Natural killer cell (primary cell): ENCODE measurements at regions not wholly inside any gene's neighbourhood (a gene's known extent, or its start where the extent isn't known, plus 50 kb on each side); places are given as distances from the start of the nearest gene placed in this dataset.
A peak's percentile ranks its signal among the peaks of the same experiment; 100 is the strongest.

Experiments
- ATAC-seq, 3 donors: fragments of 150-1000 bp in 2 of 3; fragments of 200-7000 bp in 1 of 3; cut with Tn5 transposase; 1 replicate in 1 of 3; 2 replicates in 2 of 3; pipeline ENCODE4 v1.10.0; 2021; ENCODE audit warnings: mild to moderate bottlenecking in 2 of 3, moderate library complexity in 2 of 3
- DNase-seq, 2 donors: peaks; one replicate each; pipeline versions ENCODE4 v3.0.0 to v3.0.0-alpha.2; 2013 to 2021; ENCODE audit warnings: mixed read lengths in 1 of 2
- H3K27ac ChIP-seq: one replicate; pipeline ENCODE4 v1.5.1; 2013; ENCODE audit warnings: mild to moderate bottlenecking, low read length
- H3K27me3 ChIP-seq: one replicate; pipeline ENCODE4 v1.6.1; 2013; ENCODE audit warnings: low read length; ENCODE audit not compliant: control insufficient read depth, insufficient read depth
- H3K36me3 ChIP-seq: one replicate; pipeline ENCODE4 v1.6.1; 2013; ENCODE audit warnings: low read length; ENCODE audit not compliant: control insufficient read depth, insufficient read depth
- H3K4me1 ChIP-seq: one replicate; pipeline ENCODE4 v1.6.1; 2013; ENCODE audit warnings: low read length; ENCODE audit not compliant: control insufficient read depth, insufficient read depth
- H3K4me3 ChIP-seq: one replicate; pipeline ENCODE4 v1.5.1; 2013; ENCODE audit warnings: low read length
- H3K9me3 ChIP-seq: one replicate; pipeline ENCODE4 v1.6.1; 2013; ENCODE audit warnings: low read length; ENCODE audit not compliant: control insufficient read depth, insufficient read depth
- H3K27ac Mint-ChIP-seq, 2 donors: one replicate each; pipeline ENCODE4 v1.8.0; 2022; ENCODE audit warnings: mild to moderate bottlenecking in 2 of 2, mixed read lengths in 2 of 2, moderate library complexity in 1 of 2
- H3K27me3 Mint-ChIP-seq, 2 donors: one replicate each; pipeline ENCODE4 v1.8.0; 2022; ENCODE audit warnings: low read depth in 2 of 2, mixed read lengths in 2 of 2
- H3K36me3 Mint-ChIP-seq: one replicate; pipeline ENCODE4 v1.8.0; 2022; ENCODE audit warnings: mixed read lengths
- H3K4me1 Mint-ChIP-seq, 2 donors: one replicate each; pipeline ENCODE4 v1.8.0; 2022; ENCODE audit warnings: mixed read lengths in 2 of 2
- H3K4me3 Mint-ChIP-seq: one replicate; pipeline ENCODE4 v1.8.0; 2022; ENCODE audit warnings: mild to moderate bottlenecking, moderate library complexity, mixed read lengths
- H3K9me3 Mint-ChIP-seq, 2 donors: one replicate each; pipeline ENCODE4 v1.8.0; 2022; ENCODE audit warnings: mixed read lengths in 2 of 2
- CTCF ChIP-seq: fragments of 200-600 bp; IDR thresholded peaks from one replicate; pipeline ENCODE4 v1.8.0; 2022; ENCODE audit warnings: antibody characterized with exemption
- WGBS: methylation state at CpG from one replicate; pipeline ENCODE4 v1.1.7; 2013; ENCODE audit warnings: missing lambda C conversion rate; ENCODE audit not compliant: insufficient coverage; 5-methylcytosine and 5-hydroxymethylcytosine counted together
- intact Hi-C: fragments of 100-400 bp; cut with micrococcal nuclease; formaldehyde crosslinking; loops from one replicate; pipeline ENCODE4 v1.14.2; 2022

DNA sequence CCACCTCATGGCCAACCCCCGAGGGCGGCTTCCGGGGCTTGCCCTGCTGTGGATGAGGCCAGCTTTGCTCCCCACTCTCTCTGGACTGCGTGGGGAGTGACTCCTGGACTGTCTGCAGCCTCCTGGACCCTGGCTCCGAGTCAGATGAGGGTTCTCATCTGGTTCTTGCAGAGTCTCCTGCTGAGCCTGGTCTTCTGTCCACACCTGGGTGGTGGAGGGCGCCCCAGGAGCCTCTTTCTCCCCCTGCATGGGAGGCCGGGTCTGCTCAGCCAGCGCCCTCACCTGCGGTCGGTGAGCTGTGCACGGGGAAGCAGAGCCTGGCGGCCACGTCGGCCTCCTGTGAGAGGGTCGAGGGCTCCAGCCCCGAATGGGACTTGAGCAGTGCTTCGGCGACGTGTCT is 78.3 kb downstream of the RTP5 start:
- ATAC-seq (no peak), DNase-seq (no peak)
- Histone ChIP-seq H3K4me3 (no peak overlapping the region), H3K4me1 (peaks cover 6% of the 10 kb centered on the region), H3K27ac (no peak overlapping the region), H3K36me3 (no peaks in the 10 kb centered on the region), H3K9me3 (no peaks in the 10 kb centered on the region), H3K27me3 (no peaks in the 10 kb centered on the region)
- peaks cover 0 to 10% of the 10 kb centered on the region in 2 donors for H3K27me3 Mint-ChIP-seq
- no peak overlapping the region for H3K4me3 Mint-ChIP-seq
- TF ChIP-seq CTCF = no peak
- 93% methylated on average over 19 of the region's 19 CpGs for WGBS
- H3K4me1 Mint-ChIP-seq = peaks cover 0 to 10% of the 10 kb centered on the region in 2 donors
- intact Hi-C loops = no loop called here
- no peaks in the 10 kb centered on the region for H3K36me3 Mint-ChIP-seq
- peak overlapping the region in 1 of 2 donors; percentile 8 for H3K27ac Mint-ChIP-seq
- H3K9me3 Mint-ChIP-seq = no peaks in the 10 kb centered on the region

- H3K4me1 ChIP-seq = peaks cover 6% of the 10 kb centered on the region
- ATAC-seq (no peak), DNase-seq (no peak)
- H3K9me3 ChIP-seq = no peaks in the 10 kb centered on the region
- 83% methylated on average over 8 of the region's 8 CpGs for WGBS
- H3K4me3 Mint-ChIP-seq = no peak overlapping the region
- H3K27me3 Mint-ChIP-seq = peaks cover 0 to 10% of the 10 kb centered on the region in 2 donors
- no peak overlapping the region for H3K4me3 ChIP-seq
- H3K27ac ChIP-seq = no peak overlapping the region
- H3K27ac Mint-ChIP-seq = peak overlapping the region in 1 of 2 donors; percentile 8
- no peaks in the 10 kb centered on the region for H3K9me3 Mint-ChIP-seq
- H3K4me1 Mint-ChIP-seq = peaks cover 0 to 10% of the 10 kb centered on the region in 2 donors
- TF ChIP-seq CTCF = no peak
- no peaks in the 10 kb centered on the region for H3K27me3 ChIP-seq
- H3K36me3 ChIP-seq = no peaks in the 10 kb centered on the region
- no peaks in the 10 kb centered on the region for H3K36me3 Mint-ChIP-seq
- intact Hi-C loops = no loop called here
Observed at GRCh38 chr2:241948299-241948897, 78.9 kb downstream of the RTP5 start.

GRCh38 chr2:241948901-241949735 is 79.6 kb downstream of the RTP5 start:
- no peaks in the 10 kb centered on the region for H3K27me3 ChIP-seq
- ATAC-seq (no peak), DNase-seq (no peak)
- no peaks in the 10 kb centered on the region for H3K9me3 ChIP-seq
- no peak for TF ChIP-seq CTCF
- no peaks in the 10 kb centered on the region for H3K36me3 ChIP-seq
- Mint-ChIP-seq H3K36me3 (no peaks in the 10 kb centered on the region), H3K27me3 (peaks cover 0 to 10% of the 10 kb centered on the region in 2 donors), H3K4me1 (peaks cover 0 to 10% of the 10 kb centered on the region in 2 donors), H3K4me3 (no peak overlapping the region), H3K27ac (no peak overlapping the region), H3K9me3 (no peaks in the 10 kb centered on the region)
- intact Hi-C loops = no loop called here
- no peak overlapping the region for H3K27ac ChIP-seq
- peaks cover 6% of the 10 kb centered on the region for H3K4me1 ChIP-seq
- 91% methylated on average over 31 of the region's 31 CpGs for WGBS
- H3K4me3 ChIP-seq = no peak overlapping the region
